ENCODE measurements at regions not wholly inside any gene's neighbourhood (a gene's known extent, or its start where the extent isn't known, plus 50 kb on each side); places are given as distances from the start of the nearest gene placed in this dataset.
"Not testable (repeated sequence)": the region's sequence is repeated elsewhere in the genome, so short reads cannot be mapped to it uniquely, and the experiment has no call there.

- in situ Hi-C loops (cut with MboI; ENCODE audit: low sequenced_read_pairs): no loop called here
These were observed 401.2 kb downstream of the SH2D4B start for GRCh38 chr10:80938903-80939302.

GRCh38 chr10:80945264-80945880 is 407.7 kb downstream of the SH2D4B start:
- in situ Hi-C loops (cut with MboI; ENCODE audit: low sequenced_read_pairs): no loop called here

- in situ Hi-C loops (cut with MboI; ENCODE audit: low sequenced_read_pairs): no loop called here
These were observed 408.4 kb downstream of the SH2D4B start for GRCh38 chr10:80946073-80946472.

- in situ Hi-C loops (cut with MboI; ENCODE audit: low sequenced_read_pairs): no loop called here
These were observed 409.4 kb downstream of the SH2D4B start for GRCh38 chr10:80946957-80947726.

GRCh38 chr10:80949785-80950184 is 412.1 kb downstream of the SH2D4B start:
- in situ Hi-C loops (cut with MboI; ENCODE audit: low sequenced_read_pairs): no loop called here

GRCh38 chr10:80952436-80952835 is 414.7 kb downstream of the SH2D4B start:
- in situ Hi-C loops (cut with MboI; ENCODE audit: low sequenced_read_pairs): no loop called here

GRCh38 chr10:80957161-80957560 is 419.5 kb downstream of the SH2D4B start:
- in situ Hi-C loops (cut with MboI; ENCODE audit: low sequenced_read_pairs): no loop called here

- in situ Hi-C loops (cut with MboI; ENCODE audit: low sequenced_read_pairs): no loop called here
These were observed 426.5 kb downstream of the SH2D4B start for GRCh38 chr10:80964179-80964578.

GRCh38 chr10:80964955-80965614 is 427.4 kb downstream of the SH2D4B start:
- in situ Hi-C loops (cut with MboI; ENCODE audit: low sequenced_read_pairs): no loop called here

GRCh38 chr10:80966326-80966986 is 428.8 kb downstream of the SH2D4B start:
- in situ Hi-C loops (cut with MboI; ENCODE audit: low sequenced_read_pairs): no loop called here

GRCh38 chr10:80967357-80967756 is 429.7 kb downstream of the SH2D4B start:
- in situ Hi-C loops (cut with MboI; ENCODE audit: low sequenced_read_pairs): not testable (repeated sequence)

- in situ Hi-C loops (cut with MboI; ENCODE audit: low sequenced_read_pairs): no loop called here
These were observed 431.2 kb downstream of the SH2D4B start for GRCh38 chr10:80968903-80969302.

GRCh38 chr10:80971461-80971860 is 433.8 kb downstream of the SH2D4B start:
- in situ Hi-C loops (cut with MboI; ENCODE audit: low sequenced_read_pairs): no loop called here

GRCh38 chr10:80976658-80977057 is 439.0 kb downstream of the SH2D4B start:
- in situ Hi-C loops (cut with MboI; ENCODE audit: low sequenced_read_pairs): no loop called here

GRCh38 chr10:80985102-80985501 is 447.4 kb downstream of the SH2D4B start:
- in situ Hi-C loops (cut with MboI; ENCODE audit: low sequenced_read_pairs): no loop called here

GRCh38 chr10:80986596-80986995 is 448.9 kb downstream of the SH2D4B start:
- in situ Hi-C loops (cut with MboI; ENCODE audit: low sequenced_read_pairs): no loop called here

- in situ Hi-C loops (cut with MboI; ENCODE audit: low sequenced_read_pairs): no loop called here
These were observed 451.1 kb downstream of the SH2D4B start for GRCh38 chr10:80988755-80989154.

GRCh38 chr10:80996615-80997193 is 459.0 kb downstream of the SH2D4B start:
- in situ Hi-C loops (cut with MboI; ENCODE audit: low sequenced_read_pairs): no loop called here

- in situ Hi-C loops (cut with MboI; ENCODE audit: low sequenced_read_pairs): no loop called here
These were observed 463.1 kb downstream of the SH2D4B start for GRCh38 chr10:81000781-81001180.

GRCh38 chr10:81002382-81002781 is 464.7 kb downstream of the SH2D4B start:
- in situ Hi-C loops (cut with MboI; ENCODE audit: low sequenced_read_pairs): no loop called here

GRCh38 chr10:81007872-81008271 is 470.2 kb downstream of the SH2D4B start:
- in situ Hi-C loops (cut with MboI; ENCODE audit: low sequenced_read_pairs): no loop called here
